ENCODE measurements at regions not wholly inside any gene's neighbourhood (a gene's known extent, or its start where the extent isn't known, plus 50 kb on each side); places are given as distances from the start of the nearest gene placed in this dataset.

- TF ChIP-seq, protein P1, sequence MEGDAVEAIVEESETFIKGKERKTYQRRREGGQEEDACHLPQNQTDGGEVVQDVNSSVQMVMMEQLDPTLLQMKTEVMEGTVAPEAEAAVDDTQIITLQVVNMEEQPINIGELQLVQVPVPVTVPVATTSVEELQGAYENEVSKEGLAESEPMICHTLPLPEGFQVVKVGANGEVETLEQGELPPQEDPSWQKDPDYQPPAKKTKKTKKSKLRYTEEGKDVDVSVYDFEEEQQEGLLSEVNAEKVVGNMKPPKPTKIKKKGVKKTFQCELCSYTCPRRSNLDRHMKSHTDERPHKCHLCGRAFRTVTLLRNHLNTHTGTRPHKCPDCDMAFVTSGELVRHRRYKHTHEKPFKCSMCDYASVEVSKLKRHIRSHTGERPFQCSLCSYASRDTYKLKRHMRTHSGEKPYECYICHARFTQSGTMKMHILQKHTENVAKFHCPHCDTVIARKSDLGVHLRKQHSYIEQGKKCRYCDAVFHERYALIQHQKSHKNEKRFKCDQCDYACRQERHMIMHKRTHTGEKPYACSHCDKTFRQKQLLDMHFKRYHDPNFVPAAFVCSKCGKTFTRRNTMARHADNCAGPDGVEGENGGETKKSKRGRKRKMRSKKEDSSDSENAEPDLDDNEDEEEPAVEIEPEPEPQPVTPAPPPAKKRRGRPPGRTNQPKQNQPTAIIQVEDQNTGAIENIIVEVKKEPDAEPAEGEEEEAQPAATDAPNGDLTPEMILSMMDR (IDR thresholded peaks at IDR 0.05; ENCODE audit: control extremely low read depth in 1 of 3, insufficient read depth in 1 of 3, low read depth in 1 of 3, low read length in 3 of 3): no peak
- no peak for TF ChIP-seq GTF2F1 (IDR thresholded peaks at IDR 0.05; ENCODE audit: borderline replicate concordance, low read depth, low read length)
- no peak for TF ChIP-seq SIN3A (conservative IDR thresholded peaks at IDR 0.05 in 1 of 2, IDR thresholded peaks at IDR 0.05 in 1 of 2; ENCODE audit: low read depth in 1 of 2, low read length in 2 of 2)
- TF ChIP-seq HDAC6 (IDR thresholded peaks at IDR 0.05; ENCODE audit: low read depth, low read length): no peak
- no peak for TF ChIP-seq NRF1 (IDR thresholded peaks at IDR 0.05; ENCODE audit: low read depth, low read length)
- no peak for TF ChIP-seq MAX (IDR thresholded peaks at IDR 0.05)
- TF ChIP-seq YY1 (IDR thresholded peaks at IDR 0.05; ENCODE audit: low read depth, low read length): no peak
Measured at GRCh38 chr1:222918801-222919477, 104.1 kb downstream of the DISP1 start.
